ENCODE measurements at regions not wholly inside any gene's neighbourhood (a gene's known extent, or its start where the extent isn't known, plus 50 kb on each side); places are given as distances from the start of the nearest gene placed in this dataset.

DNA sequence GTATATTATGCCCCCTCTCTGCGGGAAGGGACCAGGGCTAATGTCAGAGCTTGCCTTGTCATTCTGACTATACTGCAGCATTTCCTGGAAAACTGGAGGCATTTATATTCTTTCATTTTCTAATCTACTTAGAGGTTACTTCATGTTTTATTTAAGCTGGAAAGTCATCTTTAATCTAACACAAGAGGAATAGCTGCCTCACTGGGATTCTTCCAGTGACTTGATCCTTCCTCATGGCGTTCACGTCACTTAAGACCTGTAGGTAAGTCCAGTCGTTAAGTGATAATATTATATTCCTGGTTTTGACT, 727.6 kb upstream of the DDX18 start:
- peaks cover 3% of the 10 kb centered on the region for H3K4me1 ChIP-seq (ENCODE audit: control insufficient read depth, insufficient read depth, low read length)
- H3K4me3 ChIP-seq (ENCODE audit: low read length), result no peak overlapping the region
- no peaks in the 10 kb centered on the region for H3K27me3 ChIP-seq (ENCODE audit: control insufficient read depth, insufficient read depth, low read length)
- H3K9me3 ChIP-seq (ENCODE audit: control insufficient read depth, low read depth, low read length), result no peaks in the 10 kb centered on the region
- WGBS (ENCODE audit: insufficient coverage, low lambda C conversion rate), result no CpG with 5 or more reads among the region's 4 CpGs
- no peak overlapping the region for H3K27ac ChIP-seq (ENCODE audit: low read length)
- no peaks in the 10 kb centered on the region for H3K36me3 ChIP-seq (ENCODE audit: control insufficient read depth, insufficient read depth, low read length)
- no peak for DNase-seq

- Histone ChIP-seq H3K27ac (ENCODE audit: low read length) (no peak overlapping the region), H3K4me1 (ENCODE audit: control insufficient read depth, insufficient read depth, low read length) (peaks cover 3% of the 10 kb centered on the region), H3K36me3 (ENCODE audit: control insufficient read depth, insufficient read depth, low read length) (no peaks in the 10 kb centered on the region), H3K27me3 (ENCODE audit: control insufficient read depth, insufficient read depth, low read length) (no peaks in the 10 kb centered on the region), H3K9me3 (ENCODE audit: control insufficient read depth, low read depth, low read length) (no peaks in the 10 kb centered on the region), H3K4me3 (ENCODE audit: low read length) (no peak overlapping the region)
- WGBS (ENCODE audit: insufficient coverage, low lambda C conversion rate), result no CpG with 5 or more reads among the region's 9 CpGs
- DNase-seq, result peak; percentile 17 to 36
These were observed 726.8 kb upstream of the DDX18 start for GRCh38 chr2:117087535-117088291.

DNA sequence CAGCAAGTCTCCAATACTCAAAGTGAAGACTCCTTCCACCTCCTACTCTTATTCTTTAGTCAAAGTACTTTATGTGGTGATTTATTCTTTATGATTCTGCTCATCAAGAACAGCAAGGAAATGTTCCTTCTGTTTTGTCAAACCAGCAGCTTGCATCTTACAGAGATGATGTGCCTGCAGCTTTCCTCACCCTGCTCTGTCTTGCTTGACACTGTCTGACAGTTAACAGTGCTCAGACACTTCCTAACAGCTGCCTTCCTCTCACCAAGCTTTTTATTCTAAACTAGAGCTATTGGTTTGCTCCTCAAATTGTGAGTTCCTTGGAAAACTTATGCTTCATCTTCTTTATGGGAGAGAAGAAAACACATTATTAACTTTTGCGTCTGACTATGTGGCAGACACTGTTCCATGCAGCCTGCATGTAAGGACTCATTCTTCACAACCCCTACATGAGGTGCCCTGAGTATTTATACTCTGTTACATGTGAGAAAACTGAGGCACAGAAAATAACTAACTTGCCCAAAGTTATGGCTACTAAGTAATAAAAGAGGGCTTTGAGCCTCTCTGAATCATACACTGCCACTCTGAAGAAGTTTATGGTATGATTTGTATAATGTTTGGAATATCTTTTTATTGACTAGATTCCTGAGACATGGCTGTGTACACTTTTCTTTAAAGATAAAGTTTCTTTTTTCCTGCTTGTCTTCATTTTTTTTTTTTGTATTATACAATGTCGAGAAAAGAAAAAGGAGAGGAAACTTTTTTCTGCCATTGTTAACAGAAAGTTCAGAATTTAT, 723.3 kb upstream of the DDX18 start:
- H3K4me3 ChIP-seq (ENCODE audit: low read length), result no peak overlapping the region
- no peak overlapping the region for H3K27ac ChIP-seq (ENCODE audit: low read length)
- H3K4me1 ChIP-seq (ENCODE audit: control insufficient read depth, insufficient read depth, low read length), result peaks cover 3% of the 10 kb centered on the region
- no peak for DNase-seq
- no peaks in the 10 kb centered on the region for H3K27me3 ChIP-seq (ENCODE audit: control insufficient read depth, insufficient read depth, low read length)
- H3K36me3 ChIP-seq (ENCODE audit: control insufficient read depth, insufficient read depth, low read length), result no peaks in the 10 kb centered on the region
- WGBS (ENCODE audit: insufficient coverage, low lambda C conversion rate), result 75% methylated on average over 1 of the region's 2 CpGs
- no peaks in the 10 kb centered on the region for H3K9me3 ChIP-seq (ENCODE audit: control insufficient read depth, low read depth, low read length)

- H3K4me1 ChIP-seq (ENCODE audit: control insufficient read depth, insufficient read depth, low read length), result no peaks in the 10 kb centered on the region
- no CpG with 5 or more reads among the region's 1 CpG for WGBS (ENCODE audit: insufficient coverage, low lambda C conversion rate)
These were observed 712.9 kb upstream of the DDX18 start for GRCh38 chr2:117101613-117102012.

DNA sequence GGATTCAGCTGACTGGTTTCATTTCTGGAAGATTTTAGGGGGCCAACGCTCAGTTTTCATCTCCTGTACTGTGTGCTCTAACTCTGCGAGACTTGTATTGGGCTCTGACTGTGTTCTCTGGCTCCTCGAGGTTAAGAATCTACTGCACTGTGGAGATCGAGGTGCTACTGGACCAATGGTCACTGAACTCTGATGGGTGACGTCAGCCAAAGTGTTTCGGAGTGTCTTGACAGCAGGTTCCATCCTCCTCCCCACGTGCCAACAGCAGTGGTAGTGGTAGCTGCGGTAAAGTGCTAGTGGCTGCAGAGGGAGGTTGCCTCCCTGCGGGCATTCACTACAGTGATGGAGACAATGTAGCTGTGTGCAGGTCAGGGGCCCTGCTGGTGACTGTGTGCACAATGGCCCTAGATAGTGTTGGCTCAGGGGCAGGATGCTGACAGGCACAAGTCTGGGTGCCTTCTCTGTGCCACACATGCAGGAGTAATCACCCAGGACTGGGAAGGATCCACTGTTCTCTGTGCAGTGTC, 705.7 kb upstream of the DDX18 start:
- Histone ChIP-seq H3K4me3 (ENCODE audit: low read length) (no peak overlapping the region), H3K27me3 (ENCODE audit: control insufficient read depth, insufficient read depth, low read length) (no peaks in the 10 kb centered on the region), H3K27ac (ENCODE audit: low read length) (no peak overlapping the region), H3K36me3 (ENCODE audit: control insufficient read depth, insufficient read depth, low read length) (no peaks in the 10 kb centered on the region), H3K4me1 (ENCODE audit: control insufficient read depth, insufficient read depth, low read length) (no peaks in the 10 kb centered on the region), H3K9me3 (ENCODE audit: control insufficient read depth, low read depth, low read length) (no peaks in the 10 kb centered on the region)
- no CpG with 5 or more reads among the region's 9 CpGs for WGBS (ENCODE audit: insufficient coverage, low lambda C conversion rate)
- no peak for DNase-seq

More at GRCh38 chr2:117101613-117102012, 712.9 kb upstream of the DDX18 start:
- no peak for DNase-seq
- no peak overlapping the region for H3K27ac ChIP-seq (ENCODE audit: low read length)
- H3K9me3 ChIP-seq (ENCODE audit: control insufficient read depth, low read depth, low read length), result no peaks in the 10 kb centered on the region
- H3K27me3 ChIP-seq (ENCODE audit: control insufficient read depth, insufficient read depth, low read length), result no peaks in the 10 kb centered on the region
- no peak overlapping the region for H3K4me3 ChIP-seq (ENCODE audit: low read length)
- no peaks in the 10 kb centered on the region for H3K36me3 ChIP-seq (ENCODE audit: control insufficient read depth, insufficient read depth, low read length)

DNA sequence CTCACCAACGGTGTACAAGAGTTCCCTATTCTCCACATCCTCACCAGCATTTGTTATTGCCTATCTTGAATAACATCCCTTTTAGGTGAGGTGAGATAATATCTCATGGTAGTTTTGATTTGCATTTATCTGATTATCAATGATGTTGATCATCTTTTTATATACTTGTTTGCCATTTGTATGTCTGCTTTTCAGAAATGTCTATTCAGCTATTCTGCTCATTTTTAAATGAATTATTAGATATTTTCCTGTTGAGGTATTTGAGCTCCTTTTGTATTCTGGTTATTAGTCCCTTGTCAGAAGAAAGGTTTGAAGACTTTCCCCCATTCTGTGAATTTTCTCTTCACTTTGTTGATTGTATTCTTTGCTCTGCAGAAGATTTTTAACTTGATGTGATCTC, 695.5 kb upstream of the DDX18 start:
- H3K36me3 ChIP-seq (ENCODE audit: control insufficient read depth, insufficient read depth, low read length), result no peaks in the 10 kb centered on the region
- WGBS (ENCODE audit: insufficient coverage, low lambda C conversion rate), result 100% methylated on average over 1 of the region's 1 CpG
- H3K4me1 ChIP-seq (ENCODE audit: control insufficient read depth, insufficient read depth, low read length), result no peaks in the 10 kb centered on the region
- no peak for DNase-seq
- no peak overlapping the region for H3K4me3 ChIP-seq (ENCODE audit: low read length)
- no peak overlapping the region for H3K27ac ChIP-seq (ENCODE audit: low read length)
- H3K9me3 ChIP-seq (ENCODE audit: control insufficient read depth, low read depth, low read length), result no peaks in the 10 kb centered on the region
- H3K27me3 ChIP-seq (ENCODE audit: control insufficient read depth, insufficient read depth, low read length), result no peaks in the 10 kb centered on the region

GRCh38 chr2:117123362-117123761, 691.1 kb upstream of the DDX18 start:
- Histone ChIP-seq H3K27me3 (ENCODE audit: control insufficient read depth, insufficient read depth, low read length) (no peaks in the 10 kb centered on the region), H3K4me1 (ENCODE audit: control insufficient read depth, insufficient read depth, low read length) (no peaks in the 10 kb centered on the region), H3K4me3 (ENCODE audit: low read length) (no peak overlapping the region), H3K36me3 (ENCODE audit: control insufficient read depth, insufficient read depth, low read length) (no peaks in the 10 kb centered on the region), H3K27ac (ENCODE audit: low read length) (no peak overlapping the region), H3K9me3 (ENCODE audit: control insufficient read depth, low read depth, low read length) (no peaks in the 10 kb centered on the region)
- WGBS (ENCODE audit: insufficient coverage, low lambda C conversion rate), result no CpG with 5 or more reads among the region's 1 CpG
- no peak for DNase-seq

DNA sequence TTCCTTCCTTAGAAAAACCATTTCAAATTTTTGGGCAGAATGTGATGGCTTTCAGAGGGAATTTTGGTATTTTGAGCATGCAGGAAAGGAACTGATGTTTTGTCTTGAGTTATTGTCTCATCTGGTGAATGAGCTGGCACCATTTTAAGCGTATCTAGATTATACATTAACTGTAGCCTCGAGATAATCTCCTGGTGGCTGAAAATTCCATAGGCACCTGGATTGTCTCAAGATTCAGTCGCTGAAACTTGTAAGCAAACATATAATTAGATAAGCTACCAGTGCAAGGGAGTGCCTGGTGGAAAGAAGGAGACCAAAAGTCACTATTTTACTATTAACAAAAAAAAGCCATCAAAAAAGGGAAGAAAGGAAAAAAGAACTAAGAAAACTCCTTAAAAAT, 687.8 kb upstream of the DDX18 start:
- Histone ChIP-seq H3K4me1 (ENCODE audit: control insufficient read depth, insufficient read depth, low read length) (no peaks in the 10 kb centered on the region), H3K27ac (ENCODE audit: low read length) (no peak overlapping the region), H3K36me3 (ENCODE audit: control insufficient read depth, insufficient read depth, low read length) (no peaks in the 10 kb centered on the region), H3K9me3 (ENCODE audit: control insufficient read depth, low read depth, low read length) (peaks cover 4% of the 10 kb centered on the region), H3K4me3 (ENCODE audit: low read length) (no peak overlapping the region), H3K27me3 (ENCODE audit: control insufficient read depth, insufficient read depth, low read length) (no peaks in the 10 kb centered on the region)
- DNase-seq, result peak in 1 of 2 donors; percentile 39
- no CpG with 5 or more reads among the region's 3 CpGs for WGBS (ENCODE audit: insufficient coverage, low lambda C conversion rate)

DNA sequence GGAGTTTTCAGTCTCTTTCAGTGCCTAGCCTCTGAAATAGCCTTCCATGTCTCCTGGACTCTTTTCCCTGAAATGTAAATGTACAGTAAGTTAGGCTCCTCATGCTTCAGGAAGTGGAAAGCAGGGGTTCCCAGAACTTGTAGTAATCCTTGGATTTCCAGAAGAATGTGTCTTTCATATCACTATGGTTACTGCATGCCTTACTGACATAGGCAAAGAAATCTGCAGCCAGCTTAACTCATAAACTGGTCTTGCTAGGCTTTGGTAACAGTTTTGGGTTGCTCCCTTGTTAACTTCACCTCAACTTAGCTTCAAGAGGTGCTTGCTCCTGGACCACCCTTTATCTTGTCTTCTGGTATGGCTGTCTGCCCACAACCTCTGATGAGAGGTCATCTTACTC, 686.8 kb upstream of the DDX18 start:
- DNase-seq, result peak in 1 of 2 donors; percentile 48

GRCh38 chr2:117128461-117128860, 686.0 kb upstream of the DDX18 start:
- DNase-seq, result peak; percentile 56 to 73
- Histone ChIP-seq H3K27ac (ENCODE audit: low read length) (no peak overlapping the region), H3K27me3 (ENCODE audit: control insufficient read depth, insufficient read depth, low read length) (no peaks in the 10 kb centered on the region), H3K36me3 (ENCODE audit: control insufficient read depth, insufficient read depth, low read length) (no peaks in the 10 kb centered on the region), H3K9me3 (ENCODE audit: control insufficient read depth, low read depth, low read length) (peaks cover 4% of the 10 kb centered on the region), H3K4me1 (ENCODE audit: control insufficient read depth, insufficient read depth, low read length) (no peaks in the 10 kb centered on the region), H3K4me3 (ENCODE audit: low read length) (no peak overlapping the region)
- WGBS (ENCODE audit: insufficient coverage, low lambda C conversion rate), result no CpG with 5 or more reads among the region's 1 CpG

More for the DNA sequence above, 686.8 kb upstream of the DDX18 start:
- Histone ChIP-seq H3K36me3 (ENCODE audit: control insufficient read depth, insufficient read depth, low read length) (no peaks in the 10 kb centered on the region), H3K27ac (ENCODE audit: low read length) (no peak overlapping the region), H3K27me3 (ENCODE audit: control insufficient read depth, insufficient read depth, low read length) (no peaks in the 10 kb centered on the region), H3K4me3 (ENCODE audit: low read length) (no peak overlapping the region), H3K9me3 (ENCODE audit: control insufficient read depth, low read depth, low read length) (peaks cover 4% of the 10 kb centered on the region), H3K4me1 (ENCODE audit: control insufficient read depth, insufficient read depth, low read length) (no peaks in the 10 kb centered on the region)

Data from large intestine (tissue), 3 donors.